Upper lobe of left lung (tissue), 4 donors: ENCODE measurements at regions not wholly inside any gene's neighbourhood (a gene's known extent, or its start where the extent isn't known, plus 50 kb on each side); places are given as distances from the start of the nearest gene placed in this dataset.

Experiments
- POLR2A ChIP-seq, 4 donors: fragments of 450-650 bp; IDR thresholded peaks; one replicate each; pipeline ENCODE4 v1.5.1; 2016 to 2017; ENCODE audit warnings: antibody characterized with exemption in 4 of 4, mild to moderate bottlenecking in 2 of 4
- TF ChIP-seq, protein P1 (sequence below), 6 experiments: fragments of 450-650 bp in 4 of 6; fragments of 200-600 bp in 2 of 6; sonication (generic) in 2 of 6; IDR thresholded peaks; one replicate each; pipeline ENCODE4 v1.5.1; 2016 to 2019; ENCODE audit warnings: antibody characterized with exemption in 6 of 6

DNA sequence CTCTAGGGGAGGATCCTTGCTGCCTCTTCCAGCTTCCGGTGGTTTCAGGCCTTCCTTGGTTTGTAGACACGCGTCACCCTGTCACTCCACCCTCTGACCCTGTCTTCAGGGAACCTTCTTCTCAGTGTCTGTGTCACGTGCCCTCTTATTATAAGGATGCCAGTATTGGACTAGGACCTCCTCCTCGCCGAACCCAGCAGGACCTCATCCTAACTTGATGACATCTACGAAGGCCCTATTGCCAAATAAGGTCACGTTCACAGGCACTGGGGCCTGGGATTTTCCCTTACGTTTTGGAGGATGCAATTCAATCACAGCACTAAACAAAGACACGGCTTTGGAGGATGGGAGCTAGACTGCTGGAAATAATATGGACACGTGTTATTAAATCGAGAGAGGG lies 408.7 kb downstream of the BRD1 start:
- TF ChIP-seq, protein P1, sequence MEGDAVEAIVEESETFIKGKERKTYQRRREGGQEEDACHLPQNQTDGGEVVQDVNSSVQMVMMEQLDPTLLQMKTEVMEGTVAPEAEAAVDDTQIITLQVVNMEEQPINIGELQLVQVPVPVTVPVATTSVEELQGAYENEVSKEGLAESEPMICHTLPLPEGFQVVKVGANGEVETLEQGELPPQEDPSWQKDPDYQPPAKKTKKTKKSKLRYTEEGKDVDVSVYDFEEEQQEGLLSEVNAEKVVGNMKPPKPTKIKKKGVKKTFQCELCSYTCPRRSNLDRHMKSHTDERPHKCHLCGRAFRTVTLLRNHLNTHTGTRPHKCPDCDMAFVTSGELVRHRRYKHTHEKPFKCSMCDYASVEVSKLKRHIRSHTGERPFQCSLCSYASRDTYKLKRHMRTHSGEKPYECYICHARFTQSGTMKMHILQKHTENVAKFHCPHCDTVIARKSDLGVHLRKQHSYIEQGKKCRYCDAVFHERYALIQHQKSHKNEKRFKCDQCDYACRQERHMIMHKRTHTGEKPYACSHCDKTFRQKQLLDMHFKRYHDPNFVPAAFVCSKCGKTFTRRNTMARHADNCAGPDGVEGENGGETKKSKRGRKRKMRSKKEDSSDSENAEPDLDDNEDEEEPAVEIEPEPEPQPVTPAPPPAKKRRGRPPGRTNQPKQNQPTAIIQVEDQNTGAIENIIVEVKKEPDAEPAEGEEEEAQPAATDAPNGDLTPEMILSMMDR (IDR thresholded peaks at IDR 0.05): no peak
- TF ChIP-seq POLR2A (IDR thresholded peaks at IDR 0.05): no peak
